ENCODE measurements at regions not wholly inside any gene's neighbourhood (a gene's known extent, or its start where the extent isn't known, plus 50 kb on each side); places are given as distances from the start of the nearest gene placed in this dataset.

GRCh38 chr14:71488703-71489191 is 443.5 kb upstream of the RGS6 start:
- no peak for TF ChIP-seq POLR2A (IDR thresholded peaks at IDR 0.05)
- TF ChIP-seq, protein P1, sequence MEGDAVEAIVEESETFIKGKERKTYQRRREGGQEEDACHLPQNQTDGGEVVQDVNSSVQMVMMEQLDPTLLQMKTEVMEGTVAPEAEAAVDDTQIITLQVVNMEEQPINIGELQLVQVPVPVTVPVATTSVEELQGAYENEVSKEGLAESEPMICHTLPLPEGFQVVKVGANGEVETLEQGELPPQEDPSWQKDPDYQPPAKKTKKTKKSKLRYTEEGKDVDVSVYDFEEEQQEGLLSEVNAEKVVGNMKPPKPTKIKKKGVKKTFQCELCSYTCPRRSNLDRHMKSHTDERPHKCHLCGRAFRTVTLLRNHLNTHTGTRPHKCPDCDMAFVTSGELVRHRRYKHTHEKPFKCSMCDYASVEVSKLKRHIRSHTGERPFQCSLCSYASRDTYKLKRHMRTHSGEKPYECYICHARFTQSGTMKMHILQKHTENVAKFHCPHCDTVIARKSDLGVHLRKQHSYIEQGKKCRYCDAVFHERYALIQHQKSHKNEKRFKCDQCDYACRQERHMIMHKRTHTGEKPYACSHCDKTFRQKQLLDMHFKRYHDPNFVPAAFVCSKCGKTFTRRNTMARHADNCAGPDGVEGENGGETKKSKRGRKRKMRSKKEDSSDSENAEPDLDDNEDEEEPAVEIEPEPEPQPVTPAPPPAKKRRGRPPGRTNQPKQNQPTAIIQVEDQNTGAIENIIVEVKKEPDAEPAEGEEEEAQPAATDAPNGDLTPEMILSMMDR (IDR thresholded peaks at IDR 0.05), result no peak

Measured in right lobe of liver (tissue), 4 donors.